ENCODE measurements at regions not wholly inside any gene's neighbourhood (a gene's known extent, or its start where the extent isn't known, plus 50 kb on each side); places are given as distances from the start of the nearest gene placed in this dataset.
"Not testable (repeated sequence)": the region's sequence is repeated elsewhere in the genome, so short reads cannot be mapped to it uniquely, and the experiment has no call there.

GRCh38 chr10:29881811-29882210, 177.6 kb downstream of the JCAD start:
- DNase-seq (ENCODE audit: low spot score) = no peak

DNA sequence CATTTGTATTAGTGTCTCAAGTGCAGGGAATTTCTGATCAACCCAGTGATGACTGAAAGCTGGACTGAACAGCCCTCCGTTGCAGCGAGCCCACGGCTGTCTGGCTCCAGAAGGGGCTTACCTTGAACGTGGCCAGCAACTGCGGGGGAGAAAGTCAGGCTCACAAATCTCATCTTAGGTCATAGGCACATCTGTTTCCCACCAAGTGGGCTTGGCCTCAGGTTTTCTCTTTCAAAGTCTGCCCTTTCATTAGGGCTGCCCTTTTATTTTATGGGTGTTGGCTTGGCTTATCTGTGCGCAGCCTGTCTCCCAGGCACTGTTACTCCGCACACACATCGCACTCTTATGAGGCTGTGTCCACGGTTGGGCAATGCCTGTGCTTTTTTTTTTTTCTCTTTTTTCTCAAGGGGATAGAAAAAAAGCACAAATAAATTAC, 178.0 kb downstream of the JCAD start:
- peak; percentile 45 for DNase-seq (ENCODE audit: low spot score)

- no peak for DNase-seq (ENCODE audit: low spot score)
Observed at GRCh38 chr10:29880856-29881255, 178.5 kb downstream of the JCAD start.

DNA sequence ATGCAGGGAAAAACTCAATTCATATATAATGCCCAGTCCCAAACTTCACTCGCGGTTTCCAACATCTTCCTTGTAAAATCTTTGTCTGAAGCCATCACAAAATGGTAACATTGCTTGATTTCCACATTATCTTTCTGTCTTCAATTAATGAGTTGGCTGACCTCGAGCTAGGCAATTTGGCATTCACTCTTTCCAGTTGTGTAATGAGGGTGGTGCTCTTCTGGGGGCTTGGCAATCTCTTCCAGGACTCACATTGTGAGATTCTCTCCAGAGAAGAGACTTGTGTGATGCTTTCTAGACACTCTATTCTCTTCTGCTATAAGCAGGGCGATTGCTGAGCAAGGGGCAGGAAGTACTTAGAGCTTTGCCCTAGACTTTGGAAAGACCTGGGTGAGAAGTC, 179.5 kb downstream of the JCAD start:
- DNase-seq (ENCODE audit: low spot score) = no peak

- no peak for DNase-seq (ENCODE audit: low spot score)
Observed at GRCh38 chr10:29878492-29878891, 180.9 kb downstream of the JCAD start.

DNA sequence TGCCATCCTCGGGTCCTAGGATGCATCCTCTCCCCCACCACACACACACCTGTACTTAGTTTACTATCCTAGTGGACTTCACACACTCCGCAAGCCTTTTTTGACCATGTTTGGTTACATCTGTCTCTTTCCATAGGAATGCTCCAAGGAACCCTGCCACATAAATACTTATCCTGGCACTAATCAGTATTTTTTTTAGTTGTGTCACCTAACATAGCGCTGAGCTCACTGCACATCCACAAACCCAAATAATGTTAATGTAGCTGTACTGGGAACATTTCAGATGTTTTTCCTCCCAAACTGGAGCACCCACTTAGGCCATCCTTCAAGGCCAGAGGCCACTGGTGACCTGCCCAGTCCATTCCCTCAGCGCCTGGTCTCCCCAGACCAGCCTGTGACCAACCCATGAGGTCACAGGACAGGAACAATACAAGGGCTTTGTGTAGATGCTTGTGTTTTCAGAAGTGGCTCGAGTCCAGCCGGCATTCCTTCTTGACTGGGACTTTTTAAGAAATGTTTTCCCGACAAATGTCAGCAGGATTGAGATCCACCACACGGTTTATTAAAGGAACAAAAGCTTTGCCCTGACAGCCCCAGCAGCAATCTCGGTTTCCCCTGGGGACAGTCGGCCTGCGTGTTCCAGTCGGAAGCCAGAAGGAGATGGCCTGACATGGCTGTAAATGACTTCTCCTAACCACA, 181.4 kb downstream of the JCAD start:
- no peak for DNase-seq (ENCODE audit: low spot score)

GRCh38 chr10:29876008-29876555, 183.3 kb downstream of the JCAD start:
- no peak for DNase-seq (ENCODE audit: low spot score)

DNA sequence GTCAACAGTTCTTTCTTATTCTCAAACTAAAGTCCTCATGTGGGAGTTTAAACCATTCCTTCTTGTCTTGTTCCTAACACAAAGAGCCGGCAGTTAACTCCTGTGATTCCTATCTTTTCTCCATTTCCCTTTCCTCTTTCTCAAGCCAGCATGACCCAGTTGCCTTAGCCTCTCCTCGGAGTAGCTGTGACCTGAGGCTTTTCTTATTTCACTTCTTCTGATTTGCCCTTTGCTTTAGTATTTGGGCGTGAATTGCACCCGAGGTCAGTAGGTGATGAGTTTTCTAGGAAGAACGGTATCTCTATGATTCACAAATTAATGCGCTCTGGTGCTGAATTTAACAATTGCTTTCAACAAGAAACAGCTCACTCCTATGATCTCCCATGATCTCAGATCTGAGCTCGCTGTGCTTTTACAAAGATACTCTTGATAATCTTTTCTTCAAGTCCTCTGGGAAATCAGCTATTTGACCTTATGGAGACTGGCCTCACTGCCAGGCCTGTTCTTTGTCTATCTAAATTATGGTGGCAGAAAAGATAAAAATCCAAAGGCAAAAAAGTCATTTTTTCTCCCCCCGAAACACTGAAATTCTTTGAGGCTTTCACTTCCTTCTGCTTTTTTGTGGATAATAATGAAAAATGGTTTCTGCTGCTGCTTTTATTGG, 184.6 kb downstream of the JCAD start:
- no peak for DNase-seq (ENCODE audit: low spot score)

DNA sequence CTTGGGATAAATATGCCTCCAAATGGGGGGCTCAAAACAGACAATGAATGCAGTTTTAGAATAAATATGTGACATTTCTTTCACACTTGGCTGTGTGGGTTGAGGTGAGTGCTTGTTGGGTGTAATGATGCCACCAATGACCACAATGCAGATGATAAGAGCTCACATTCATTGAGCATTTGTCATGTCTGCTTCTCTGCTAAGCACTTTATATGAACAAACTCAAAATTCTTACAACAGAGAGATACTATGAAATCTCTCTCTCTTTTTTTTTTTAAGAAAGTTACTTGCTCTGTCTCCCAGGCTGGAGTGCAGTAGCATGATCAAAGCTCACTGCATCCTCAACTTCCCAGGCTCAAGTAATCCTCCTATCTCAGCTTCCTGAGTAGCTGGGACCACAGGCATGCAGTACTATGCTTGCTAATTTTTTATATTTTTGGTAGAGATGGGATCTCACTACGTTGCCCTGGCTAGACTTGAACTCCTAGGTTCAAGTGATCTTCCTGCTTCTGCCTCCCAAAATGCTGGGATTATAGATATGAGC, 185.4 kb downstream of the JCAD start:
- no peak for DNase-seq (ENCODE audit: low spot score)

GRCh38 chr10:29870522-29871044, 188.8 kb downstream of the JCAD start:
- no peak for DNase-seq (ENCODE audit: low spot score)

- no peak for DNase-seq (ENCODE audit: low spot score)
Observed at GRCh38 chr10:29869593-29869992, 189.8 kb downstream of the JCAD start.

GRCh38 chr10:29866356-29866755, 193.0 kb downstream of the JCAD start:
- no peak for DNase-seq (ENCODE audit: low spot score)

DNA sequence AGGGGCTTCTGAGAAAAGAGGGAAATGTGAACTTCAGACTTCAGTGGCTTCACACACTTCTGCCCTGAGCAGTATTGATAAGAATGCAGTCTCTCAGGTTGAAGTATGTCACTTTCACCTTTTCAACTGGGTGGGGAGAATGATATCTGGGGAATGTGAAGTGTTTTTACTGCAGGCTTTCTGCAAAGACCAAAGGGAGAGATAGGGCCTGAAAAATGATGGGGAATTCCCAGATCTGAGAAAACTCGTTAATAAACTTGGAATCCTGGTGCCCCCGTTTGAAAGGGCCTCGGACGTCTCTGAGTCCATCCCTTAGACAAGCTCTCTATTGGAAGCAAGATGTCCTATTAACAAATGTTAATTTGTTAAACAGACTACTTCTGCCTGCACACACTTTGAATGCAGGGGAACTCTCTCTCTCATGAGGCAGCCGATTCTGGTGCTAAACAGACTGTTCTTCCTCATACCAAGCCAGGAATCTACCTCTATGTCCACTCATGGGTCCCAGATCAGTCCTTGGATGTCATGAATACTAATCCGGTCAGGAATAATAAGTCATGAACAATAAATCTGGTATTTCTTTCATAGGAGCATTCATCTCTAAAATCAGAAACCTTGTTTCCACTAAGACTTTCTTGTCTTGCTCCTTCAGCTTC, 193.6 kb downstream of the JCAD start:
- no peak for DNase-seq (ENCODE audit: low spot score)

- DNase-seq (ENCODE audit: low spot score) = no peak
Observed at GRCh38 chr10:29862923-29863614, 196.3 kb downstream of the JCAD start.

GRCh38 chr10:29861811-29862505, 197.4 kb downstream of the JCAD start:
- no peak for DNase-seq (ENCODE audit: low spot score)

DNA sequence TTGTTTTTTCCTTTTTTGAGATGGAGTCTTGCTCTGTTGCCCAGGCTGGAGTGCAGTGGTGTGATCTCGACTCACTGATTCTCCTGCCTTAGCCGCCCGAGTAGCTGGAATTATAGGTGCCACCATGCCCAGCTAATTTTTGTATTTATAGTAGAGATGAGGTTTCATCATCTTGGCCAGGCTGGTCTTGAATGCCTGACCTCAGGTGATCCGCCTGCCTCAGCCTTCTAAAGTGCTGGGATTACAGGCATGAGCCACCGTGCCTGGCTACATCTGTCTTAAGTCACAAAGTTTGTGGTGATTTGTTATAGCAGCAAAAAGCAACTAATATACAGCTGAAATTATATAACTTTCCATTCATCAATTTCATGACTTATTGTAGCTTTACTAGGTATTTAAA, 198.2 kb downstream of the JCAD start:
- not testable (repeated sequence) for DNase-seq (ENCODE audit: low spot score)

DNA sequence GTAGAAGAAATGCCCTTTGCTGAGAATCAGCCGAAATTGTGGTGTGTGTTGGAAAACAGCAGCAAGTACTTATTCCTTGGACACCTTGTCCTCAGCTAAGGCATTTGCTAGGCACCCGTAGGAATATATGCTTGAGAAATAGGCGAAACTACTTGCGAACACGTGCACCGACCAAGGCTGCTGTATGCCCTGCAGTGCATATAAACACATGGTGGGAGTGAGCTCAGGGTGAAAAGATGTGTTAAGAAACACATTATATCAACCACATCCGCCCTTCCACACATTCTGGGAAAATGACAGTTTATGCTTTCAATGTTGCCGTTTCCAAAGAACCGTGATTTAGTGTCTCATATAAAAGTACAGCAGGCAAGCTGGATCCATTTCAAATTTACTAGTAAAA, 199.2 kb downstream of the JCAD start:
- no peak for DNase-seq (ENCODE audit: low spot score)

DNA sequence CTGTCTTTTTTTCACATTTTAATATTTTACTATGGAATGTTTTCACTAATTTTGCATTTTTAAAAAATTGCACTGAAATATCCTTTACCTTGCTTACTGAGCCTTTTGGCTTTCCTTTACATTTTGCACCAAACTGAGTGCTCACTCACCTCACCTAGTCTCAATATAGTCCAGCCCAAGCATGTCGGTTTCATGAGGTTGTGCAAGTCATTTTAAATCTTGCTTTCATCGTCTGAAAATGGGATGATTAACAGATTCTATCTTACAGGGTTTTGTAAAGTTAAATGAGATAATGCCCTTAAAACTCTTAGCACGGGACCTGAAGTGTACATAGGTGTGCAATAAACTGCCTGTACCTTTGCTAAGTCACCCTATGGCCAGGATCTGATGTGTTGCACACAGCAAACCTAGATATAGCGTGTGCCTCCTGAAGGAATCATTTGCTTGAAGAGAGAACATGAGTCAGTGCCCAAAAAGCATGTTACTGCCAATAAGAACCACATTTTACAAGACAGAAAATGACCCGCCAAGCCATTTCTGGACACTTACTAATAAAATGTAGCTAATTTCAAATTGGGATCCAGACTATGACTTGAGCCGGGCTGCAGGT, 199.8 kb downstream of the JCAD start:
- DNase-seq (ENCODE audit: low spot score) = no peak

DNA sequence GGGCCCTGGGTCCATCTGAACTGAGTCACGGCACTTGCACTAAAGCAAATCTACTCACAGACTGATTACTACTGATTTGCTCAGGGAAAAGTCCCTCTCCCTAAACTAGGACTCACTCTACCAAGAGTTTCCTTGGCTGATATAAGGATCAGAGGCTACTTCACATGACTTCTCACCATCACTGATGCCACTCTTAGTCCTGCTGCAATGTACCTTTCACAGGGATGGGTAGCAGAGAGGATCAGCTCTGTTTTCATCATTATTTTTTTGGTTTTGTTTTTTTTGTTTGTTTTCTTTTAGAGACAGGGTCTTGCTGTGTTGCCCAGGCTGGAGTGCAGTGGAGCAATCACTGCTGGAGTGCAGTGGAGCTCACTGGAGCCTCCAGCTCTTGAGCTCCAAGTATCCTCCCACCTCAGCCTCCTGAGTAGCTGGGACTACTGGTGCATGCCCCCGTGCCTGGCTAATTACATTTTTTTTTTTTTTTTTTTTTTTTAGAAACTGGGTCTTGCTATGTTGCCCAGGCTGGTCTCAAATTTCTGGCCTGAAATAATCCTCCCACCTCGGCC, 200.6 kb downstream of the JCAD start:
- no peak for DNase-seq (ENCODE audit: low spot score)
